OCI-LY7 (cell line): ENCODE measurements at regions not wholly inside any gene's neighbourhood (a gene's known extent, or its start where the extent isn't known, plus 50 kb on each side); places are given as distances from the start of the nearest gene placed in this dataset.

Experiments used
- BruUV-seq: library from RNA; stranded (reverse); fragments of 400-500 nt; replicated peaks from 2 replicates; lab custom pipeline; 2021; lab: Mats Ljungman, UMichigan
- CTCF ChIA-PET: fragments of 300-600 bp; sonication (Branson Sonifier 250); formaldehyde crosslinking; loops from one replicate; lab custom pipeline; 2022; ENCODE audit warnings: antibody characterized with exemption; ENCODE audit not compliant: unreplicated experiment; lab: Charles Lee
- POLR2A ChIA-PET: fragments of 300-600 bp; sonication (Branson Sonifier 250); formaldehyde crosslinking; loops from one replicate; lab custom pipeline; 2022; ENCODE audit warnings: antibody characterized with exemption; lab: Charles Lee
- DNase-seq: peaks from one replicate; pipeline ENCODE4 v3.0.0-alpha.2; 2015; ENCODE audit warnings: low spot score
- H2AFZ ChIP-seq: fragments of 200-600 bp; sonication (generic), shearing (Covaris generic); 2 replicates; pipeline ENCODE4 v1.6.1; 2014; ENCODE audit warnings: mild to moderate bottlenecking, antibody characterized with exemption, low read length, moderate library complexity
- H3K27ac ChIP-seq: fragments of 200-600 bp; sonication (generic); 2 replicates; pipeline ENCODE4 v1.5.1; 2014; ENCODE audit warnings: mixed run types, low read depth, mild to moderate bottlenecking, moderate library complexity, low read length, inconsistent platforms; ENCODE audit not compliant: poor library complexity, severe bottlenecking
- H3K36me3 ChIP-seq: fragments of 200-600 bp; sonication (generic); 2 replicates; pipeline ENCODE4 v1.6.1; 2014; ENCODE audit warnings: mild to moderate bottlenecking, antibody characterized with exemption, low read length, moderate library complexity, mixed read lengths; ENCODE audit not compliant: insufficient read depth
- H3K4me1 ChIP-seq: fragments of 200-600 bp; sonication (generic); 2 replicates; pipeline ENCODE4 v1.5.1; 2014; ENCODE audit warnings: mild to moderate bottlenecking, low read length; ENCODE audit not compliant: insufficient read depth, poor library complexity, severe bottlenecking
- H3K4me2 ChIP-seq: fragments of 200-600 bp; sonication (generic); 2 replicates; pipeline ENCODE4 v1.6.1; 2014; ENCODE audit warnings: mild to moderate bottlenecking, low read length
- H3K4me3 ChIP-seq: fragments of 200-600 bp; sonication (generic); 2 replicates; pipeline ENCODE4 v1.5.1; 2014; ENCODE audit warnings: mild to moderate bottlenecking, low read depth, low read length; ENCODE audit not compliant: poor library complexity, severe bottlenecking
- H3K79me2 ChIP-seq: fragments of 200-600 bp; sonication (generic); 2 replicates; pipeline ENCODE4 v1.6.1; 2016; ENCODE audit warnings: low read depth, mild to moderate bottlenecking, low read length, moderate library complexity, mixed read lengths; ENCODE audit not compliant: insufficient read depth
- H3K9me2 ChIP-seq: fragments of 200-600 bp; sonication (generic); 2 replicates; pipeline ENCODE4 v1.6.1; 2016; ENCODE audit warnings: mild to moderate bottlenecking, low read length, mixed read lengths; ENCODE audit not compliant: insufficient read depth
- H3K9me3 ChIP-seq: fragments of 200-600 bp; sonication (generic); 2 replicates; pipeline ENCODE4 v1.6.1; 2014; ENCODE audit warnings: mild to moderate bottlenecking, mixed run types, low read length, mixed read lengths
- H4K20me1 ChIP-seq: fragments of 200-600 bp; sonication (generic); 2 replicates; pipeline ENCODE4 v1.6.1; 2014; ENCODE audit warnings: mild to moderate bottlenecking, antibody characterized with exemption, low read length, moderate library complexity, mixed read lengths; ENCODE audit not compliant: insufficient read depth
- CTCF ChIP-seq: fragments of 200-600 bp; sonication (generic); conservative IDR thresholded peaks from 2 replicates; pipeline ENCODE4 v1.5.1; 2014; ENCODE audit warnings: mild to moderate bottlenecking, antibody characterized with exemption, low read length, moderate library complexity, mixed read lengths
- EZH2phosphoT487 ChIP-seq: fragments of 200-600 bp; sonication (generic); IDR thresholded peaks from 2 replicates; pipeline ENCODE4 v1.6.1; 2018; ENCODE audit warnings: low read depth, borderline replicate concordance, mild to moderate bottlenecking, mixed run types, antibody characterized with exemption, low read length, moderate library complexity, mixed read lengths
- intact Hi-C: fragments of 100-400 bp; cut with micrococcal nuclease; formaldehyde crosslinking; loops from one replicate; pipeline ENCODE4 v1.10.0; 2022; ENCODE audit not compliant: unreplicated experiment

- Histone ChIP-seq H3K36me3 (no peaks in the 10 kb centered on the region), H3K9me3 (no peaks in the 10 kb centered on the region), H4K20me1 (no peaks in the 10 kb centered on the region), H2AFZ (no peak overlapping the region), H3K79me2 (no peaks in the 10 kb centered on the region), H3K4me1 (no peaks in the 10 kb centered on the region), H3K4me3 (no peak overlapping the region), H3K9me2 (no peaks in the 10 kb centered on the region), H3K4me2 (no peak overlapping the region), H3K27ac (no peak overlapping the region)
- TF ChIP-seq EZH2phosphoT487 (no peak), CTCF (no peak)
- no peak for DNase-seq
- BruUV-seq, result no TSS peak
- CTCF ChIA-PET, result no interaction called here
- POLR2A ChIA-PET, result no interaction called here
- intact Hi-C loops, result no loop called here
These were observed 964.8 kb upstream of the SLIT2 start for GRCh38 chr4:19286924-19287323.

- POLR2A ChIA-PET, result no interaction called here
- CTCF ChIA-PET, result no interaction called here
These were observed 966.6 kb upstream of the SLIT2 start for GRCh38 chr4:19285146-19285545.

GRCh38 chr4:19278665-19279064 lies 973.0 kb upstream of the SLIT2 start:
- Histone ChIP-seq H2AFZ (no peak overlapping the region), H3K9me3 (no peaks in the 10 kb centered on the region), H3K4me2 (no peak overlapping the region), H3K4me1 (no peaks in the 10 kb centered on the region), H3K36me3 (no peaks in the 10 kb centered on the region), H3K9me2 (no peaks in the 10 kb centered on the region), H3K79me2 (no peaks in the 10 kb centered on the region), H4K20me1 (no peaks in the 10 kb centered on the region), H3K4me3 (no peak overlapping the region), H3K27ac (no peak overlapping the region)
- intact Hi-C loops, result no loop called here
- ChIA-PET CTCF (no interaction called here), POLR2A (no interaction called here)
- no peak for TF ChIP-seq CTCF
- TF ChIP-seq EZH2phosphoT487, result no peak
- BruUV-seq, result no TSS peak
- DNase-seq, result no peak

More at GRCh38 chr4:19285146-19285545, 966.6 kb upstream of the SLIT2 start:
- Histone ChIP-seq H2AFZ (no peak overlapping the region), H3K4me1 (no peaks in the 10 kb centered on the region), H3K9me2 (no peaks in the 10 kb centered on the region), H4K20me1 (no peaks in the 10 kb centered on the region), H3K27ac (no peak overlapping the region), H3K36me3 (no peaks in the 10 kb centered on the region), H3K4me2 (no peak overlapping the region), H3K9me3 (no peaks in the 10 kb centered on the region), H3K4me3 (no peak overlapping the region), H3K79me2 (no peaks in the 10 kb centered on the region)
- DNase-seq, result no peak
- no TSS peak for BruUV-seq
- intact Hi-C loops, result no loop called here
- TF ChIP-seq CTCF (no peak), EZH2phosphoT487 (no peak)
